HTR-8/SVneo (cell line): ENCODE measurements at regions not wholly inside any gene's neighbourhood (a gene's known extent, or its start where the extent isn't known, plus 50 kb on each side); places are given as distances from the start of the nearest gene placed in this dataset.
"Not testable (repeated sequence)": the region's sequence is repeated elsewhere in the genome, so short reads cannot be mapped to it uniquely, and the experiment has no call there.

ENCODE experiments used
- DNase-seq: peaks from one replicate; pipeline ENCODE4 v3.0.0; 2011; ENCODE audit warnings: low spot score, mixed read lengths; ENCODE audit not compliant: insufficient read length
- FAIRE-seq: peaks from 2 replicates; lab custom pipeline; 2011; peaks lifted over from hg19 to GRCh38; lab: Jason Lieb, UNC

DNA sequence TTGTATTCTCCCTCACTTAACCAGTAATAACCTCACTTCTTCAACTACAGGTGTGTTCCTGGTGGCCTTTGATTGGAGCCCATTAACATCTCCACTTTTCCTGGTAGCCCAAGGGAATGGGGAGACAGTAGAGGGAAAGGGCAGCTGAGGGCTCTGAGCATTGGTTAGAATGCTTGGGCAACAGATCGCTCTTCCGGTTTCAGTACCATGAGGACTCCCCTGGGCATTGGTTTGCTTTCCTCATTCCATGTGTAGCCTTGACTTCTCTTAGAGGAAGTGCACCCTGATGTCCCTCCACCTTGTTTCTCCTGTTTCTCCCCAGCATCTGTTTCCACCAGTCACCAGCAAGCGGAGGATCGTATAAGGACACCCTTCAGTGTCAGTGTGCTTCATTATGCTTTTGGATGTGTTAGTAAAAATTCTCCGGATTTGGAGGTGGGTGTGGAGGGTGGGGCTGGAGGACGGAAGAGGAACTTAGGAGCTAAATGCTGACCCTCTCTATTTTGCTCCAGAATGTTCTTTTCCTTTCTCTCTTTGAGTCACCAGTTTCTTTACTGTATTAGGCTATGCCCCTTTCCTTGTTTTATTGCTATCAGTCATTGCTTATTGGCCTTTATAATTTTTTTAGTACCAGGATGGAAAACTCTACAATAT is 50.6 kb upstream of the ZNG1B start:
- DNase-seq, FAIRE-seq: not testable (repeated sequence)

DNA sequence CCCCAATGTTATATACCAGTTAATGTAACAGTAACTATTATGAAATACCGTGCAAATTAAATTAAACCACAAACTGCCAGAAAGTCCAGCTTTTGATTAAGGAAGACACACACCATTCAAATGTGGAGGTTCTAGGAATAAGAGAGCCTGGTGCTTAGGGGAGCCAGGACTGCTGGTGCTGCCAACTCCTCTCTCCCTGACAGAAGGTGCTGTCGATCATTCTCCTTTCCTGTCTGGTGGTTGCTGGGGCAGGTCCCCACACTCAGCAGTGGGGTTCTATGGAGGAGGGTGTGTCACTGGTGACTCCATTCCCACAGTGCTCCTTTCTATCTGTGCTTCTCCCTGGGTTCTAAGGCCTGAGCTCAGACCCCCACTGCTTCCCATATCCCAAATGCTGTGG is 57.9 kb upstream of the ZNG1B start:
- FAIRE-seq, DNase-seq: not testable (repeated sequence)

DNA sequence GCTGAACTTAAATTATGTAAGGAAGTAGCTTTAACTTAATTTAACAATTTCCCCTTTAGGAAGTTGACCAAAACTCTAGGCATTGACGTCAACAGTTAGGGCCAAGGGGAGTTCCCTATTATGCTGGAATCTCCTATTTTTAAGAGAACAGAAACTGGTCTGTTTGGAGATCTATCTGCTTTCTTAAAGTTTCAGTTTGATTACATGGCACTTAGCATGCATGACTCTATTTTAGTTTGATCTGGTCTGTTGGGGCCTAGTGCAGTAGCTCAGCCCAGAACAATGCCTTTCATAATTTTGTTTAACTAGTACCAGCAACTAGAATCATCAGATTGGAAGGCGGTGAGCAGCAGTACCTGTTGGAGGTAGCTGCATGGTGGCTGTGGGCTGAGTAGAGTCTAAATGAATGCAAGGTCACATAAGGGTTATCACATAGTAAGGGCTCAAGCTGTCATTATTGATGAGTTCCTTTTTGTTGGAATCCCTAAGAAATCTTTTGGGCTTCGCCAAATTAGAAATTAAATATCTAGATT is 60.5 kb upstream of the ZNG1B start:
- FAIRE-seq: no peak
- no peak for DNase-seq

DNA sequence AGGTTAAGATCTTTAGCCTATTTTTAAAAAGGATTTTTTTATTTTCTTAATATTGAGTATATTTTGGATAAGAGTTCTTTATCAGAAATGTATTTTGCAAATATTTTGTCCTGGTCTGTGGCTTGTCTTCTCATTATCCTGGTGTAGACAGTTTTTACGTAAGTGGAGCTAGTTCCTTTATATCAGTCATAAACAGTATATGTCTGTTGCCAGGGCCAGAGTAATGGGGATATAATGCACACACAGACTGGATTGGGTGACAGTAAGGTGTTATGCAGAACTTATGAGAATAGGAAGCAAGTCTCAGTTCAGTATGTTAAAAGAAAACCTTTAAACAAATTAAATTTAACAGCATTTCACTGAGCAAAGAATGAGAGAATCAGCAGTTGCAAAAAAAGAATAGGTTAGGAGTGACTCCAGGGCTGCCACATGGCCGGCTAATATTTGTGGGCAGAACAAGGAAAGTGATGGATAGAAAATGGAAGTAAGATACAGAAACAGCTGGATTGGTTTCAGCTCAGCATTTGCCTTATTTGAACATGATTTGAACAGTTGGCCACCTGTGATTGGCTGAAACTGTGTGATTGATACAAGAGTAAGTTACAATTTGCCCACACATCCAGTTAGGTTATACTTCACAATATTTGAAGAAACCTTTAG is 61.1 kb upstream of the ZNG1B start:
- DNase-seq: no peak
- no peak for FAIRE-seq

DNA sequence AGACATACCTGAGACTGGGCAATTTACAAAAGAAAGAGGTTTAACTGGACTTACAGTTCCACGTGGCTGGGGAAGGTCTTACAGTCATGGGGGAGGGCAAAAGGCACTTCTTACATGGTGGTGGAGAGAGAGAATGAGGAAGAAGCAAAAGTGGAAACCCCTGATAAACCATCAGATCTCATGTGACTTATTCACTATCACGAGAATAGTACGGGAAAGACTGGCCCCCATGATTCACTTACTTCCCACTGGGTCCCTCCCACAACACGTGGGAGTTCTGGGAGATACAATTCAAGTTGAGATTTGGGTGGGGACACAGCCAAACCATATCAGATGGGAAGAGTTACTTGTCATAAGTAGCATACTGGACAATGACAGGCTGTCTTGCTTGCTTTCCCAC is 62.6 kb upstream of the ZNG1B start:
- DNase-seq, FAIRE-seq: not testable (repeated sequence)

DNA sequence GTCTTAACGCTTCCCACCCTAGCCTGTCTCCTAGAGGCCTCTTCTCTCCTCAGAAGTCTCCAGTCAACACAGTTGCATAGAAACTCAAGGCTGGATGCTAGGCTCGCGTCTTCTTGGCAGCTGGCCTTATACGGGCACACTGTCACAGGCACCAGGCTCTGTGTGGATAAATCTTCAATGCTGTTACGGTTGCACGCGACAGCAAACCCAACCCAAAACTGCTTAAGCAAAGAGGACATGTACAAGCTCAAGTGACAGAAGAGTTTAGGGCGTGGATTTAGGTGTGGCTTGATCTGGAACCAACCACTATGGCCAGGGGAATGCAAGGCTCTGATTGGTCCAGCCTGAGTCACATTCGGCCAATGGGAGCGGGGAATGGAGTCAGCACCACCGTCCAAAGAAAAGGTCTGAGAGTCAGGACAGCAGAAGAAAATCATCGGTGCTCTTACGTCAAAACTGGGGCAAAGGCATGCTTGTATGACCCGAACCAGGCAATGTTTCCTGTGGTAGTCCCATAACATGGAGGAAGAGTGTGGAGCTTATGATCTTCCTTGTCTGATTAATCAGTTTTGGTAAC is 65.1 kb upstream of the ZNG1B start:
- not testable (repeated sequence) for FAIRE-seq, DNase-seq

DNA sequence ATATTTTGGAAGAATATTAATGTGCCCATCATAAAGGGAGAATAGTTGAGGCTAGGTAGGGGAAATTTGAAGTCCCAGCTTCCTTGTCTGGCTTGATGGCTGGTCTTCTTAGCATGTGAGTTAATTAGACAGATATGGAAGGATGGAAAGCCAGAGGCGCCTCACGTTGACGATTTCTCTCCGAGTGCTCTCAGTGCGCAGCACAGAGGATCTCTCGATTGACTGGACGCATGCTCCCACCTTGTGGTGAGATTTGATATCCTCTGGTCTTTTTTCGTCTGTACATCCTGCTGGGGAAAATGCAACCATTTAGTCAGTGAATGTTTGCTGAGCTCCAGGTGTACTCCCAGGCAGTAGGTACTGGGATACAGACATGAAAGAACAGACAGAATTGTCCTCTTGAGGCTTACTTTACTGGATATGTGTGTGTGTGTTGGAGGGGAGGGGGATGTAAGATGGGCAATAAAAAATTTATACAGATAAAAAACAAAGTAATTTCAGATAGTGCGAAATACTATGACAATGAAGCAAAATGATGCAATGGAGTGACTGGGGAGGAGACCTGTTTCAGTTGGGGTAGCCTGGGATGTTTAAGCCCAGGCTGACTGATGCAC is 66.9 kb upstream of the ZNG1B start:
- FAIRE-seq (no peak), DNase-seq (peak; percentile 75)

DNA sequence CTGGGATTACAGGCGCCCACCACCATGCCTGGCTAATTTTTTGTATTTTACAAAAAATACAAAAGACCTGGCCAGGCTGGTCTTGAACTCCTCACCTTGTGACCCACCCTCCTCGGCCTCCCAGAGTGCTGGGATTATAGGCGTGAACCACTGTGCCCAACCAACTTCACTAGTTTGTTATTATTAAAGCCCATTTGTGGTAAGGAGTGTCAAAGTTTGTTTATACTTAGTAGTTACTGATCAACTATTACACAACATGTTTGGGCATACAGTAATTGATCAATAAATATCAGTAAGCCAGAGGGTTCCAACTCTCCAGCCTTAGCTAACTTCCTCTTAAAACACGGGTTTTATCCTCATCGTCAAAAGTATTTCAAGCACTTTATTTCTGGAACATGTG is 67.5 kb upstream of the ZNG1B start:
- FAIRE-seq (no peak), DNase-seq (no peak)

DNA sequence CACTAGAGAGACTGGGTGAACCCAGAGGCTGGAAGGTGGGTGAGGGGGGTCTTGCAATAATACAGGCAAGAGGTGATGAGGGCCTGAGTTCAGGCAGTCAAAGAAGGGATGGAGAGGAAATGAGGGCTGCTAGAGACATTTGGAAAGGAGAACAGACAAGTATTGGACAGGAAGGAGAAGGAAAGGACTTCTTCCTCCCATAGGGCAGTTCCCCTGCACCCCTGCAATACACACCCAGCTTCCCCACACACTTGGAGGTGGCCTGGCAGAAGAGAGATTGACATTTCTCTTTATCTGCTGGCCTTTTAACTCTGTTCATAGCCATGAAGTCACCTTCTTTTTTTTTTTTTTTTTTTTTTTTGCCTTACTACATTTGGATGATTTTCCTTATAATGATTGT is 68.9 kb upstream of the ZNG1B start:
- DNase-seq, FAIRE-seq: not testable (repeated sequence)

DNA sequence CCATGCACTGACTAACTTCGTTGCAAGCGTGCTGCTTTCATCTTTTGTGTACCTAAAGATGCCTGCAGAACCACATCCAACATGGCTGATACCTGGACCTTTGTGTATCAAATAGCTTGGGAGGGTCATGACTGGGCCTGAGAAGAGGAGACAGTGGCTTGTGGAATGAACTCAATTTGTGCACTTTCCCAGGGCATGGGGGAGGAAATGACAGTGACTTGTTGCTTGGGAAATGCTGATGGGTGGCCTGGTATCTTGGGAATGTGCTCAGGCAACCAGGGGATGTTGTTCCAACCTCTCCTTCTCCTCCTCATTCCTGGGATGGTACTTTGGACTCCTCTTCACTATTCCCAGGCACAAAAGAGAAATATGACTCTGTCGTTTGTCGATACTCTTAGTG is 70.7 kb upstream of the ZNG1B start:
- not testable (repeated sequence) for DNase-seq
- FAIRE-seq: peak; percentile 58

DNA sequence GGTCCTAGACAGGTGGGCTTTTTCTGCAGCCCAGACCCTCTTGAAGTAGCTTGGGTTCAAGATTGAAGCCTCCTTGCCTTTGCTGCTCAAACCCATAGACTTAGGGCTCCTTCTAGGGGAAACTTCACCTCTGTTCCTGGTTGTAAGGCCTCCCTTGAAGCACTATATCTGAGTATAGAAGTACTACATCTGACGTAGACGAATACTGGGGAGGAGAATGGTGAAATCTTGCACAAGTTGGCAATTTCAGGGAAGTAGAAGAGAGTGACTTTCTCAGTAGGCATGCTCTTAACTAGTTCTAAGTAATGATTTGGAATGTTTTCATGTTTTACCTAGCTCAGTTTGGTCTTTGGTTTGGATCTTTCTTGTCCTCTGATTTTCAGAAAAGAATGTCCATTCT is 71.7 kb upstream of the ZNG1B start:
- DNase-seq, FAIRE-seq: not testable (repeated sequence)

DNA sequence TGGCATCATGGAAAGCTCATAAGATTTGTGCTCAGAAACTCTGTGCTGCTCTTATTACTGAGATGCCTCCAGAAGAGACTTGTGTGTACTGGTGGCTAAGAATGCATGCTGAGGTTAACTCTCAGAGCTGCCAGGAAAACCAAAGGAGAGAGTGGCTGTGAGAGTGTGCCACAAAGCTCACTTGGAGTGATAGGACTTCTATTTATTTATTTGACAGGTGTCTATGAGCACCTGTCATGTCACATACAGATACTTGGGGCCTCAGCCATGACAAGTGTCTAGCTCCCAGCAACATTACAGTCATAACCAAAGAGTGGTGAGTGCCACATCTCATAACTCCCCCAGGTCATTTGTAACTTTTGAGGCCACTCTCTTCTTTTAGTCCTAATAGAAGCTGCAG is 72.2 kb upstream of the ZNG1B start:
- not testable (repeated sequence) for DNase-seq, FAIRE-seq

DNA sequence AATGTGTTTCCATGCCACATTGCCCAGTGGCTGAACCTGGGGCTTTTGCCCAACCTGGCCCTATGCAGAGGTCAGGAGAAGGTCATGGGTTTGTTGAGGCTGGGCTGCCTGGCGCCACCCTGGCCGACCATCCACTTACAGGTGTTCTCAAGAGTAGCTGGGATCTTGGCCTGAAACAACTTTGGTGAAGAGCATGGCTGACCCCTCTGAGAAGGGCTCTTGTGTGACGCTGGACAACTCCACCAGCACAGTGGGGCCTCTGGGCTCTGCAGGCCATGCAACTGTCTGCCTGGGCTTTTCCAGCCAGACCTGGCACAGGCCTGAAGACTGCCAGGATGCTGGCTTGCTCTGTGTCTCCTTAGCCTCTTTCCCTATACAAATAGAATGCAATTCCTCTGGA is 76.4 kb upstream of the ZNG1B start:
- DNase-seq (no peak), FAIRE-seq (no peak)

DNA sequence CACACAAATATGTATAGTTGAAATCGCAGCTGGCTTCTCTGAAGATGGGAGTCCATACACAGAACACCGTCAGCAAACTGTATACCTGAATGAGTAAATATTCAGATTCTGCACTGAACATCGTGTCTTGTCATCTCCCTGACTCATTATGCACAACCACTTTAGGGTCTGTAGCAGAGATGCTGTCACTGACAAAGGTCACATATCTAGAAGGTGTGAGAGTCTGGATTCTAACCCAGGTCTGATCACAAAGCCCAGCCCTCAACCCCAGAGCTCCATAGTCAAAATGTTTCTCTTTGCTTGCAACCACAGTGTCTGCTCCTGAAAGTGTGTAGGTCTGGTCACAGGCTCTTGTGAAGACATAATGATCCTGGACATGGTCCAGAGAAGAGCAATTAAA is 78.3 kb upstream of the PAX8 start:
- no peak for DNase-seq
- FAIRE-seq: no peak

DNA sequence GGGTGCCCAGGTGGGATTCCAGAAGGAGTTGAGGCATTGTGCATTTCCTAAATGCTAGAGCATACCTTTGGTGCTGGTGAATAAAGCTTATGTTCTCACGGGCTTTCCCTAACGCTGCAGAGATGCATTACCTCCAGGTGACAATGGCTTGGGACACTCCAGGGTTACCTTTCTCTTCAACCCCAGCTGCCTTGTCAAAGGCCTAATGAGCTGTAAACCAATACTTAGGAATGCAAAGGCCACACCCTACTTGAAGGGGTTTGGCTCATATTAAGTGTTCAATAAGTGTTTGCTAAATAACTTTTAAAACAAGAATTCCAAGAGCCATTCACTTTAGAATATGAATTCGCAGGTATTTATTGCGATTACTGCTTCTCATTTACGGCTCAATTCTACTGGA is 77.6 kb upstream of the PAX8 start:
- FAIRE-seq: not testable (repeated sequence)

DNA sequence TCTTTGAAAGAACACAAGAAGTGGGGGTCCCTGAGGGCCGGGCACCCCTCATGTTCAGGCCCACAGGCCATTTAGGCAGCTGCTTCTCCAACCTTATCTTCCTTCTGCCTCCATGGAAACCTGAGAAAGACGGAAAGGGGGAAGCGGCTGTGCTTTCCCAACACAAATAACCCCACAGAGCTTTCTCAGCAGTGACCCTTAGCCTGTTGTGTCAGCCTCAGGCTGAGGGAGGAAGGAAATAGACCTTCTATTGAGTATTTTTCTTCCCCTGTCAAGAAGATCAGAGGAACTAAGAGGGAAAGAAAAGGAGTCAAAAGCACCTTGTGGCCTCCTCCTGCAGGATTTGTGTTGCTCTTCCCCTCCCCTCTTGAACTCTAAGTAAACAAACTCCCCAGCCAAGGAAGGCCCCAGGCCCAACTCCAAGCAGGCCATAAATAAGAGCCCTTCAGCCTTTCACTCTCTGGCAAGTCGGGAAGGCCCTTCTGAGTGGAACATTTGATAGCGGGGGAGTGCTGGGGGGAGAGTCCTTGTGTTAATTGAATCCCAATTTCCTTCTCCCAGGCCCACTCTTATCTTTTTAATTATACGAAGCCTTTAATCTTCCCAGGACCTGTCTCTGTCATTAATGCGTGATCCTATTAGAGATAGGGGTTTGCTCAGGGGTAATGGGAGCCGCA is 76.8 kb upstream of the PAX8 start:
- not testable (repeated sequence) for FAIRE-seq, DNase-seq

More for the DNA sequence above, 77.6 kb upstream of the PAX8 start:
- DNase-seq: not testable (repeated sequence)

DNA sequence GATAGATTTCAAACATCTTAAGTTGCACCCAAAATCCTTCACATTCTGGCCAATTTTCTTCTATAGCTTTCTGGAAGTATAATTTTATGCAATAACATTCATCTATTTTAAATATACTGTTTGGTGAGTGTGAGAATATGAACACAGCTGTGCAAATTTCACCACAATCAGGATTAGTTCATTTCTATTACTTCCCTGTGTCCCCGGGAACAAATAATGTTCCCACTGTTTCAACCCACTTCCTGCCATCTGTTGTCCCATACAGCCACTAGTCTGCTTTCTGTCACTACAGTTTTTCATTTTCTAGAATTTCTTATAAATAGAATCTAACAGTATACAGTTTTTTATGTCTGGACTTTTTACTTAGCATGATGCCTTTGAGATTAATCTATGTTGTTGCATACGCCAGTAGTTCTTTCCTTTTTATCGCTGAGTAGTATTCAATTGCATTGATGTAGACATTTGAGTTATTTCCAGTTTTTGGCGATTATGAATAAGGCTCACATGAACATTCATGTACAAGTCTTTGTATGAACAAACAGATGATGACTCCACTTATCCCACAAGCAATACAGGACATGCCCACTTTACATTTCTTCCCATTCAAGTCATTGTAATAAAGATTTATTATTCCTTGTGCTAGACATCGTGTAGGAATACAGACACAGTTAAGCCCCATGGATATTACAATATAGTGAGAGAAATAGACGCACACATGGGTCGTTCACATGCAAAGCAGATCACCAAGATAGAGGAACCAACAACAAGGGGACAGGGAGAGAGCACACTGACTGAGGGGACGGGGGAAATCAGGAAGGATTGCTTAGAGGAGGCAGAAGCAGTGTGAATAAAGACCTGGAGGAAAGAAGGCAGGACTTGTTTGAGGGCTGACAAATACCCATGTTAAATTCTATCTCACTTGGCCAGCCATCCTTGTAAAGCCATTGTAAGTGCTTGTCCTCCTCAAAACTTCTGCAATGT is 72.9 kb upstream of the PAX8 start:
- DNase-seq (no peak), FAIRE-seq (no peak)

DNA sequence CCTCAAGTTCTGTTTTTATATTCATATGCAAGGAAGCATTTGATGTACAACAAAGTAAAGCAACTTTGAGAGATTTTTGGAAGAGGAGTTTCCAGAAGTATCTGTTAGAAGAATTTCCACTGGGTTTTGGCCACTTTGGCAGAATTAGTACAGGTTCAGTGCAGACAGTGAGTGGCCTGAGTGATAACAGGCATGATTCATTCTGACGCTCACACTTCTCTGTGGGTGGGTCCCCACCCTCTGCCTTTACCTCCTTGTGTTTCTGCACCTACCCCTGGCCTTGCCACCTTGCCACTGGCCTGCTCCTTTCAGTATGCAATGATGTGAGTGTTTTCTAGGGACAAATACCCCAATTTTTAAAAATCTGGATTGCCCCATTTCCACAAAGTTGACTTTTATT is 65.1 kb upstream of the PAX8 start:
- DNase-seq, FAIRE-seq: not testable (repeated sequence)

DNA sequence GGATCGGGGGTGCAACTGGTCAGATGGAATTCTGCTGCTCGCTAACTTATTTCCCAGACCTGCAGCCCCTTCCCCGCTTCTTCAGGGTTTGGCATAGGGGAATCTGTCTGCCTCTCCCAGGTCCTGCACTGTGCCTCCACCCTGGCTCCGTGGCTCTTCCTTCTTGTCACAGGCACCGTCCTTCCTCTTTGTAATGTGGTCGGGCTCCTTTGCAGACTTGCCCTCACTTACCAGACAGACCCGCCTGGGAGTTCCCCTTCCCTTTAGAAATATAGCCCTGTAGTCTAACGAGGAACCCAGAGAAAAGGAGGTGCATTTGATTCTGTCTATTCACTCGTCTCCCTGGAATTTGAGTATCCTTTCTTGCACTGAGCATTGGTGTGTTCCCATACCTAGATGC is 63.9 kb upstream of the PAX8 start:
- DNase-seq: no peak
- FAIRE-seq: no peak
